Endodermal cell (in vitro differentiated cells): ENCODE measurements at regions not wholly inside any gene's neighbourhood (a gene's known extent, or its start where the extent isn't known, plus 50 kb on each side); places are given as distances from the start of the nearest gene placed in this dataset.

Source experiments
- DNase-seq: peaks from one replicate; pipeline ENCODE4 v3.0.0-alpha.2; 2017
- H3K27ac ChIP-seq: 2 replicates; pipeline ENCODE4 v1.5.1; 2013; ENCODE audit warnings: mild to moderate bottlenecking, low read depth, low read length, moderate library complexity
- H3K27me3 ChIP-seq: 2 replicates; pipeline ENCODE4 v1.6.1; 2013; ENCODE audit warnings: mild to moderate bottlenecking, low read length, moderate library complexity; ENCODE audit not compliant: insufficient read depth, control insufficient read depth, poor library complexity, severe bottlenecking
- H3K36me3 ChIP-seq: 2 replicates; pipeline ENCODE4 v1.7.0; 2013; ENCODE audit warnings: mild to moderate bottlenecking, low read length, moderate library complexity; ENCODE audit not compliant: control insufficient read depth, insufficient read depth
- H3K4me1 ChIP-seq: one replicate; pipeline ENCODE4 v1.7.0; 2013; ENCODE audit warnings: low read length; ENCODE audit not compliant: control insufficient read depth, insufficient read depth
- H3K4me3 ChIP-seq: 2 replicates; pipeline ENCODE4 v1.5.1; 2013; ENCODE audit warnings: mild to moderate bottlenecking, low read length, moderate library complexity
- H3K9ac ChIP-seq: 2 replicates; pipeline ENCODE4 v1.6.1; 2013; ENCODE audit warnings: mild to moderate bottlenecking, low read length, moderate library complexity; ENCODE audit not compliant: poor library complexity, severe bottlenecking; ENCODE audit errors: extremely low read depth
- H3K9me3 ChIP-seq: 2 replicates; pipeline ENCODE4 v1.6.1; 2013; ENCODE audit warnings: mild to moderate bottlenecking, low read length, moderate library complexity; ENCODE audit not compliant: control insufficient read depth
- H3K27ac Mint-ChIP-seq: 2 replicates; pipeline ENCODE4 v1.8.0; 2020; ENCODE audit warnings: mixed read lengths
- H3K27me3 Mint-ChIP-seq: 2 replicates; pipeline ENCODE4 v1.8.0; 2021; ENCODE audit warnings: mild to moderate bottlenecking, mixed read lengths; ENCODE audit not compliant: insufficient read depth
- H3K36me3 Mint-ChIP-seq: 2 replicates; pipeline ENCODE4 v1.8.0; 2020; ENCODE audit warnings: low read depth, mixed read lengths
- H3K4me1 Mint-ChIP-seq: 2 replicates; pipeline ENCODE4 v1.8.0; 2020; ENCODE audit warnings: mixed read lengths
- H3K4me3 Mint-ChIP-seq: 2 replicates; pipeline ENCODE4 v1.8.0; 2020; ENCODE audit warnings: mild to moderate bottlenecking, moderate library complexity, mixed read lengths
- H3K9me3 Mint-ChIP-seq: 2 replicates; pipeline ENCODE4 v1.8.0; 2020; ENCODE audit warnings: mild to moderate bottlenecking, mixed read lengths
- WGBS, 2 experiments: methylation state at CpG; one replicate each; pipeline versions ENCODE4 v1.1.5 to v1.1.7; 2013; ENCODE audit warnings: missing lambda C conversion rate in 2 of 2, mixed read lengths in 1 of 2; ENCODE audit not compliant: insufficient coverage in 1 of 2, insufficient read length in 1 of 2; 5-methylcytosine and 5-hydroxymethylcytosine counted together
- TF ChIP-seq, protein P1 (sequence below): fragments of 200-600 bp; sonication (generic); conservative IDR thresholded peaks from 2 replicates; pipeline ENCODE4 v1.5.0; 2021; ENCODE audit warnings: antibody characterized with exemption, mild to moderate bottlenecking

DNA sequence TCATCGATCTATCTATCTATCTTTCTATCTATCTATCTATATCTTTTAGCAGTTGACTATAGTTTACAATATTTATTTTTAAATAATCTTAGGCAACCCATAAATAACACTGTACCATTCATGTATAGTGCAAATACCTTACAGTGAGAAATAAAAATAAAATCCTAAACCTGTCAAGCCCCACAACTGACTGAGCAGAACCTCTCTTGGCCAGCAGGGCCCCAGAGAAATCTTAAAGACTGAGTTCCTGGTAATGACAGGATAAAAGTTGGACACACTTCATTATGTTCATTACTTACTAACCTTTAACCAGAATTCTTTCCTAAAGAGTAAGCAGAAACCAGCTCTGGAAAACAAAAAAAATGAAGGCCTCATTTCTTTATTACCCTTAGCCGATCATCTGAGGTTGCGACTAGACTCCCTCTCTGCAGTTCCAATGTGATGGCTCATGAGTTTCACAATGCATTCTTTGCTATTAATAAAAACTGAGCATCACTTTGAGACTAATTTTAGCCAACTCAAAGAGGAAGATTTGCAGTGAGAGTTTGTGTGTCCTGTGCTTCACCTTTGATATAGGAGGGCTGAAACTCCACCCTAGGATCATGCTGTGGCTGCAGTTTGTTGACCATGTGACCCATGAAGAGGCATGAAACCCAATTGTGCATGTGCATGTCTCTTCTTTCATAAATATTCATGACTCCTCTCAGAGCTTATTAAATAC, 1072.0 kb downstream of the NSUN3 start:
- Histone ChIP-seq H3K27ac (no peak overlapping the region), H3K9ac (no peak overlapping the region), H3K36me3 (no peaks in the 10 kb centered on the region), H3K9me3 (no peaks in the 10 kb centered on the region), H3K4me1 (no peaks in the 10 kb centered on the region), H3K4me3 (no peak overlapping the region), H3K27me3 (no peaks in the 10 kb centered on the region)
- H3K27me3 Mint-ChIP-seq, result no peaks in the 10 kb centered on the region
- TF ChIP-seq, protein P1, sequence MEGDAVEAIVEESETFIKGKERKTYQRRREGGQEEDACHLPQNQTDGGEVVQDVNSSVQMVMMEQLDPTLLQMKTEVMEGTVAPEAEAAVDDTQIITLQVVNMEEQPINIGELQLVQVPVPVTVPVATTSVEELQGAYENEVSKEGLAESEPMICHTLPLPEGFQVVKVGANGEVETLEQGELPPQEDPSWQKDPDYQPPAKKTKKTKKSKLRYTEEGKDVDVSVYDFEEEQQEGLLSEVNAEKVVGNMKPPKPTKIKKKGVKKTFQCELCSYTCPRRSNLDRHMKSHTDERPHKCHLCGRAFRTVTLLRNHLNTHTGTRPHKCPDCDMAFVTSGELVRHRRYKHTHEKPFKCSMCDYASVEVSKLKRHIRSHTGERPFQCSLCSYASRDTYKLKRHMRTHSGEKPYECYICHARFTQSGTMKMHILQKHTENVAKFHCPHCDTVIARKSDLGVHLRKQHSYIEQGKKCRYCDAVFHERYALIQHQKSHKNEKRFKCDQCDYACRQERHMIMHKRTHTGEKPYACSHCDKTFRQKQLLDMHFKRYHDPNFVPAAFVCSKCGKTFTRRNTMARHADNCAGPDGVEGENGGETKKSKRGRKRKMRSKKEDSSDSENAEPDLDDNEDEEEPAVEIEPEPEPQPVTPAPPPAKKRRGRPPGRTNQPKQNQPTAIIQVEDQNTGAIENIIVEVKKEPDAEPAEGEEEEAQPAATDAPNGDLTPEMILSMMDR, result peak; percentile 38
- no peaks in the 10 kb centered on the region for H3K4me1 Mint-ChIP-seq
- 98% methylated on average over 3 of the region's 3 CpGs; no CpG with 5 or more reads in 1 of the 2 experiments for WGBS, 2 experiments
- H3K4me3 Mint-ChIP-seq, result no peak overlapping the region
- no peak for DNase-seq
- no peak overlapping the region for H3K27ac Mint-ChIP-seq
- no peaks in the 10 kb centered on the region for H3K36me3 Mint-ChIP-seq
- H3K9me3 Mint-ChIP-seq, result no peaks in the 10 kb centered on the region

DNA sequence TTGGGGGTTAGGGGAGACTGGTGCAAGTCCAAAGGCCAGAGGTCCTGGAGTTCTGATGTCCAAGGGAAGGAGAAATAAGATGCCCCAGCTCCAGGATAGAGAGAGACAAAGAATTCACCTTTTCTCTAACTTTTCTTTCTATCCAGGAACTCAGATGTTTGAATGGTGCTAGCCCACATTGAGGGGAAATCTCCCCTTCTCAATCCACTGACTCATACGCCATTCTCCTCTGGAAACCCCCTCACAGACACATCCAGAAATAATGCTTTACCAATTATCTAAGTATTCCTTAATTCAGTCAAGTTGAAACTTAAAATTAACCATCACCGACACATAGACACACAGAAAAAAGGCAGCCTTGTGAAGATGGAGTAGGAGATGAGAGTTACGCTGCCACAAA, 1085.2 kb downstream of the NSUN3 start:
- 89% methylated on average over 3 of the region's 3 CpGs; no CpG with 5 or more reads in 1 of the 2 experiments for WGBS, 2 experiments

DNA sequence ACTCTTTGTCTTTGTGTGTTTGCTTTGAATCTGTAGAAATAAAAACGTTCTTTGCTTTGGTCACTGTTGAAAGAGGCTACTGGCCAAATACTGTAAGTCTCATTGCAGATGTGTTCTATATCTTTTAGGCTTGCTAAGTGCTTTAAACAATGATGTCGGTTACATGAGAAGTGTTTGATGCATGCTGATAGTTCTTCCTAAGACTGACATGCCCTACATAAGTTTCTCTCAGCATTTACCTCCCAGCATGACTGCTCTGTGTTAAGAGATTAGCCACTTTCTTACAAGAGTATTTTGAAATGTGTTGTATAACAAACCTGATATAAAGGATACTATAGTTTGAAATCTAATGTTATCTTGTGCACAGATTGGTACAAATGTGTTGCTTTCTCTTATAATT, 1088.7 kb downstream of the NSUN3 start:
- no peaks in the 10 kb centered on the region for H3K27me3 Mint-ChIP-seq
- 47% methylated on average over 2 of the region's 2 CpGs; no CpG with 5 or more reads in 1 of the 2 experiments for WGBS, 2 experiments
- no peaks in the 10 kb centered on the region for H3K27me3 ChIP-seq

More for the DNA sequence above, 1085.2 kb downstream of the NSUN3 start:
- H3K36me3 ChIP-seq, result no peaks in the 10 kb centered on the region
- H3K4me3 Mint-ChIP-seq, result no peak overlapping the region
- H3K9ac ChIP-seq, result no peak overlapping the region
- no peak for DNase-seq
- H3K27me3 ChIP-seq, result no peaks in the 10 kb centered on the region
- peaks cover 5% of the 10 kb centered on the region for H3K4me1 Mint-ChIP-seq
- H3K9me3 ChIP-seq, result no peaks in the 10 kb centered on the region
- no peak overlapping the region for H3K27ac Mint-ChIP-seq
- no peak overlapping the region for H3K27ac ChIP-seq
- TF ChIP-seq, protein P1, result no peak
- H3K27me3 Mint-ChIP-seq, result no peaks in the 10 kb centered on the region
- H3K9me3 Mint-ChIP-seq, result no peaks in the 10 kb centered on the region
- no peaks in the 10 kb centered on the region for H3K36me3 Mint-ChIP-seq
- H3K4me3 ChIP-seq, result no peak overlapping the region
- no peaks in the 10 kb centered on the region for H3K4me1 ChIP-seq

More for the DNA sequence above, 1088.7 kb downstream of the NSUN3 start:
- Mint-ChIP-seq H3K4me1 (peaks cover 5% of the 10 kb centered on the region), H3K27ac (no peak overlapping the region), H3K9me3 (peaks cover 4% of the 10 kb centered on the region), H3K36me3 (no peaks in the 10 kb centered on the region), H3K4me3 (no peak overlapping the region)
- no peak overlapping the region for H3K27ac ChIP-seq
- H3K9ac ChIP-seq, result no peak overlapping the region
- DNase-seq, result no peak
- H3K9me3 ChIP-seq, result peaks cover under 1% of the 10 kb centered on the region
- H3K4me3 ChIP-seq, result no peak overlapping the region
- TF ChIP-seq, protein P1, result no peak
- no peaks in the 10 kb centered on the region for H3K36me3 ChIP-seq
- H3K4me1 ChIP-seq, result no peaks in the 10 kb centered on the region
